ENCODE measurements at regions not wholly inside any gene's neighbourhood (a gene's known extent, or its start where the extent isn't known, plus 50 kb on each side); places are given as distances from the start of the nearest gene placed in this dataset.

GRCh38 chr14:86039176-86039575 is 509.2 kb downstream of the FLRT2 start:
- no peak overlapping the region for H3K4me3 Mint-ChIP-seq (ENCODE audit: unreplicated experiment)
- no peaks in the 10 kb centered on the region for H3K4me1 Mint-ChIP-seq (ENCODE audit: unreplicated experiment)
- DNase-seq (ENCODE audit: extremely low spot score, unreplicated experiment), result no peak
- H3K36me3 Mint-ChIP-seq (ENCODE audit: unreplicated experiment), result no peaks in the 10 kb centered on the region
- TF ChIP-seq CTCF (IDR thresholded peaks at IDR 0.05), result no peak
- no peak overlapping the region for H3K27ac Mint-ChIP-seq (ENCODE audit: unreplicated experiment)
- no peaks in the 10 kb centered on the region for H3K27me3 Mint-ChIP-seq (ENCODE audit: unreplicated experiment)
- no peaks in the 10 kb centered on the region for H3K9me3 Mint-ChIP-seq (ENCODE audit: unreplicated experiment)

- TF ChIP-seq CTCF (IDR thresholded peaks at IDR 0.05), result peak; percentile 76
- Mint-ChIP-seq H3K4me1 (ENCODE audit: unreplicated experiment) (no peaks in the 10 kb centered on the region), H3K4me3 (ENCODE audit: unreplicated experiment) (no peak overlapping the region), H3K27ac (ENCODE audit: unreplicated experiment) (no peak overlapping the region), H3K36me3 (ENCODE audit: unreplicated experiment) (no peaks in the 10 kb centered on the region), H3K9me3 (ENCODE audit: unreplicated experiment) (no peaks in the 10 kb centered on the region), H3K27me3 (ENCODE audit: unreplicated experiment) (no peaks in the 10 kb centered on the region)
- no peak for DNase-seq (ENCODE audit: extremely low spot score, unreplicated experiment)
These were observed 508.6 kb downstream of the FLRT2 start for GRCh38 chr14:86038387-86039042.

GRCh38 chr14:86035882-86036281 is 505.9 kb downstream of the FLRT2 start:
- no peak overlapping the region for H3K27ac Mint-ChIP-seq (ENCODE audit: unreplicated experiment)
- H3K4me3 Mint-ChIP-seq (ENCODE audit: unreplicated experiment), result no peak overlapping the region
- H3K27me3 Mint-ChIP-seq (ENCODE audit: unreplicated experiment), result no peaks in the 10 kb centered on the region
- no peaks in the 10 kb centered on the region for H3K4me1 Mint-ChIP-seq (ENCODE audit: unreplicated experiment)
- peak; percentile 43 for TF ChIP-seq CTCF (IDR thresholded peaks at IDR 0.05)
- no peak for DNase-seq (ENCODE audit: extremely low spot score, unreplicated experiment)
- H3K36me3 Mint-ChIP-seq (ENCODE audit: unreplicated experiment), result no peaks in the 10 kb centered on the region
- no peaks in the 10 kb centered on the region for H3K9me3 Mint-ChIP-seq (ENCODE audit: unreplicated experiment)

- no peak for DNase-seq (ENCODE audit: extremely low spot score, unreplicated experiment)
- no peak for TF ChIP-seq CTCF (IDR thresholded peaks at IDR 0.05)
These were observed 498.0 kb downstream of the FLRT2 start for GRCh38 chr14:86027990-86028389.

GRCh38 chr14:86027144-86027543 is 497.2 kb downstream of the FLRT2 start:
- DNase-seq (ENCODE audit: extremely low spot score, unreplicated experiment), result no peak

More at GRCh38 chr14:86027990-86028389, 498.0 kb downstream of the FLRT2 start:
- Mint-ChIP-seq H3K9me3 (ENCODE audit: unreplicated experiment) (peaks cover 19% of the 10 kb centered on the region), H3K4me3 (ENCODE audit: unreplicated experiment) (no peak overlapping the region), H3K4me1 (ENCODE audit: unreplicated experiment) (peaks cover 1% of the 10 kb centered on the region), H3K36me3 (ENCODE audit: unreplicated experiment) (no peaks in the 10 kb centered on the region), H3K27ac (ENCODE audit: unreplicated experiment) (no peak overlapping the region), H3K27me3 (ENCODE audit: unreplicated experiment) (no peaks in the 10 kb centered on the region)

More at GRCh38 chr14:86027144-86027543, 497.2 kb downstream of the FLRT2 start:
- Mint-ChIP-seq H3K36me3 (ENCODE audit: unreplicated experiment) (no peaks in the 10 kb centered on the region), H3K9me3 (ENCODE audit: unreplicated experiment) (peaks cover 19% of the 10 kb centered on the region), H3K4me3 (ENCODE audit: unreplicated experiment) (no peak overlapping the region), H3K4me1 (ENCODE audit: unreplicated experiment) (peaks cover 2% of the 10 kb centered on the region), H3K27ac (ENCODE audit: unreplicated experiment) (no peak overlapping the region), H3K27me3 (ENCODE audit: unreplicated experiment) (no peaks in the 10 kb centered on the region)
- TF ChIP-seq CTCF (IDR thresholded peaks at IDR 0.05), result no peak

Data from osteocyte (in vitro differentiated cells).